ENCODE measurements at regions not wholly inside any gene's neighbourhood (a gene's known extent, or its start where the extent isn't known, plus 50 kb on each side); places are given as distances from the start of the nearest gene placed in this dataset.

GRCh38 chr13:30845297-30846214 is 60.5 kb upstream of the MEDAG start:
- no peak for DNase-seq

GRCh38 chr13:30846311-30846710 is 59.8 kb upstream of the MEDAG start:
- no peak for DNase-seq

GRCh38 chr13:30846866-30847265 is 59.2 kb upstream of the MEDAG start:
- DNase-seq = no peak

GRCh38 chr13:30847650-30848307 is 58.3 kb upstream of the MEDAG start:
- no peak for DNase-seq

GRCh38 chr13:30848332-30849027 is 57.6 kb upstream of the MEDAG start:
- DNase-seq = no peak

GRCh38 chr13:30849611-30850010 is 56.5 kb upstream of the MEDAG start:
- DNase-seq = no peak

GRCh38 chr13:30850204-30850866 is 55.7 kb upstream of the MEDAG start:
- no peak for DNase-seq

- no peak for DNase-seq
These were observed 55.2 kb upstream of the MEDAG start for GRCh38 chr13:30850867-30851211.

- DNase-seq = no peak
These were observed 54.4 kb upstream of the MEDAG start for GRCh38 chr13:30851697-30852096.

- no peak for DNase-seq
These were observed 50.5 kb upstream of the MEDAG start for GRCh38 chr13:30855569-30855968.

- no peak for DNase-seq
These were observed 49.9 kb upstream of the MEDAG start for GRCh38 chr13:30856005-30856790.

All from C1 segment of cervical spinal cord (tissue), 14 donors.